ENCODE measurements at regions not wholly inside any gene's neighbourhood (a gene's known extent, or its start where the extent isn't known, plus 50 kb on each side); places are given as distances from the start of the nearest gene placed in this dataset.

- Histone ChIP-seq H3K4me2 (no peak overlapping the region), H3K4me1 (ENCODE audit: insufficient read depth) (no peaks in the 10 kb centered on the region), H4K20me1 (ENCODE audit: insufficient read depth, poor library complexity, severe bottlenecking) (no peaks in the 10 kb centered on the region), H3K4me3 (no peak overlapping the region), H3K79me2 (no peaks in the 10 kb centered on the region), H3K9me3 (ENCODE audit: low read depth) (peaks cover 6% of the 10 kb centered on the region), H2AFZ (no peak overlapping the region), H3K27me3 (no peaks in the 10 kb centered on the region), H3K27ac (no peak overlapping the region), H3K9me2 (replicated peaks; ENCODE audit: insufficient read depth) (no peaks in the 10 kb centered on the region), H3K36me3 (replicated peaks; ENCODE audit: insufficient read depth, low read depth) (no peaks in the 10 kb centered on the region)
- WGBS (ENCODE audit: low lambda C conversion rate, missing lambda C conversion rate): 93% methylated on average over 1 of the region's 1 CpG
- DNase-seq (ENCODE audit: low spot score): no peak
- no peak for TF ChIP-seq CTCF (IDR thresholded peaks at IDR 0.05; ENCODE audit: poor library complexity)
- no peak for TF ChIP-seq EZH2 (IDR thresholded peaks at IDR 0.05; ENCODE audit: borderline replicate concordance)
- TF ChIP-seq EZH2phosphoT487 (IDR thresholded peaks at IDR 0.05; ENCODE audit: low read depth, severe bottlenecking, unreplicated experiment): no peak
Observed at GRCh38 chr2:104262714-104263113, 591.2 kb upstream of the POU3F3 start.

- no peaks in the 10 kb centered on the region for H4K20me1 ChIP-seq (ENCODE audit: insufficient read depth, poor library complexity, severe bottlenecking)
- H3K4me3 ChIP-seq: no peak overlapping the region
- no peaks in the 10 kb centered on the region for H3K9me3 ChIP-seq (ENCODE audit: low read depth)
- no peaks in the 10 kb centered on the region for H3K79me2 ChIP-seq
- no peak for DNase-seq (ENCODE audit: low spot score)
- no peaks in the 10 kb centered on the region for H3K27me3 ChIP-seq
- no peak overlapping the region for H3K27ac ChIP-seq
- H3K36me3 ChIP-seq (replicated peaks; ENCODE audit: insufficient read depth, low read depth): no peaks in the 10 kb centered on the region
- no peaks in the 10 kb centered on the region for H3K4me1 ChIP-seq (ENCODE audit: insufficient read depth)
- H2AFZ ChIP-seq: no peak overlapping the region
- no peak overlapping the region for H3K4me2 ChIP-seq
- 96% methylated on average over 1 of the region's 1 CpG for WGBS (ENCODE audit: low lambda C conversion rate, missing lambda C conversion rate)
- TF ChIP-seq CTCF (IDR thresholded peaks at IDR 0.05; ENCODE audit: poor library complexity): no peak
- no peak for TF ChIP-seq EZH2phosphoT487 (IDR thresholded peaks at IDR 0.05; ENCODE audit: low read depth, severe bottlenecking, unreplicated experiment)
- no peak for TF ChIP-seq EZH2 (IDR thresholded peaks at IDR 0.05; ENCODE audit: borderline replicate concordance)
- H3K9me2 ChIP-seq (replicated peaks; ENCODE audit: insufficient read depth): no peaks in the 10 kb centered on the region
Observed at GRCh38 chr2:104279646-104280045, 574.3 kb upstream of the POU3F3 start.

GRCh38 chr2:104280216-104280615 lies 573.7 kb upstream of the POU3F3 start:
- no peak overlapping the region for H3K4me2 ChIP-seq
- DNase-seq (ENCODE audit: low spot score): no peak
- no peak overlapping the region for H3K4me3 ChIP-seq
- no peaks in the 10 kb centered on the region for H3K79me2 ChIP-seq
- no peaks in the 10 kb centered on the region for H3K27me3 ChIP-seq
- TF ChIP-seq CTCF (IDR thresholded peaks at IDR 0.05; ENCODE audit: poor library complexity) (no peak), EZH2phosphoT487 (IDR thresholded peaks at IDR 0.05; ENCODE audit: low read depth, severe bottlenecking, unreplicated experiment) (no peak), EZH2 (IDR thresholded peaks at IDR 0.05; ENCODE audit: borderline replicate concordance) (no peak)
- H3K4me1 ChIP-seq (ENCODE audit: insufficient read depth): no peaks in the 10 kb centered on the region
- no peaks in the 10 kb centered on the region for H3K36me3 ChIP-seq (replicated peaks; ENCODE audit: insufficient read depth, low read depth)
- no peaks in the 10 kb centered on the region for H4K20me1 ChIP-seq (ENCODE audit: insufficient read depth, poor library complexity, severe bottlenecking)
- H3K27ac ChIP-seq: no peak overlapping the region
- H3K9me3 ChIP-seq (ENCODE audit: low read depth): no peaks in the 10 kb centered on the region
- no peak overlapping the region for H2AFZ ChIP-seq
- WGBS (ENCODE audit: low lambda C conversion rate, missing lambda C conversion rate): 75% methylated on average over 1 of the region's 1 CpG
- no peaks in the 10 kb centered on the region for H3K9me2 ChIP-seq (replicated peaks; ENCODE audit: insufficient read depth)

GRCh38 chr2:104286841-104287240 lies 567.1 kb upstream of the POU3F3 start:
- no peak for TF ChIP-seq EZH2phosphoT487 (IDR thresholded peaks at IDR 0.05; ENCODE audit: low read depth, severe bottlenecking, unreplicated experiment)
- no peak for TF ChIP-seq EZH2 (IDR thresholded peaks at IDR 0.05; ENCODE audit: borderline replicate concordance)
- no peak for TF ChIP-seq CTCF (IDR thresholded peaks at IDR 0.05; ENCODE audit: poor library complexity)
- Histone ChIP-seq H3K4me1 (ENCODE audit: insufficient read depth) (no peaks in the 10 kb centered on the region), H3K9me2 (replicated peaks; ENCODE audit: insufficient read depth) (no peaks in the 10 kb centered on the region), H3K27ac (no peak overlapping the region), H3K36me3 (replicated peaks; ENCODE audit: insufficient read depth, low read depth) (no peaks in the 10 kb centered on the region), H3K79me2 (no peaks in the 10 kb centered on the region), H3K27me3 (no peaks in the 10 kb centered on the region), H3K4me3 (no peak overlapping the region), H3K9me3 (ENCODE audit: low read depth) (no peaks in the 10 kb centered on the region), H4K20me1 (ENCODE audit: insufficient read depth, poor library complexity, severe bottlenecking) (no peaks in the 10 kb centered on the region), H3K4me2 (no peak overlapping the region), H2AFZ (no peak overlapping the region)
- peak; percentile 7 for DNase-seq (ENCODE audit: low spot score)
- 40% methylated on average over 3 of the region's 3 CpGs for WGBS (ENCODE audit: low lambda C conversion rate, missing lambda C conversion rate)
